Rectal smooth muscle tissue (tissue), 1 donor: ENCODE measurements at regions not wholly inside any gene's neighbourhood (a gene's known extent, or its start where the extent isn't known, plus 50 kb on each side); places are given as distances from the start of the nearest gene placed in this dataset.

Source experiments
- H3K27ac ChIP-seq: one replicate; pipeline ENCODE4 v1.7.0; 2013; ENCODE audit warnings: low read depth, low read length, inconsistent platforms
- H3K27me3 ChIP-seq: one replicate; pipeline ENCODE4 v1.7.0; 2013; ENCODE audit warnings: low read length; ENCODE audit not compliant: control insufficient read depth, insufficient read depth
- H3K36me3 ChIP-seq: one replicate; pipeline ENCODE4 v1.7.0; 2013; ENCODE audit warnings: low read length; ENCODE audit not compliant: control insufficient read depth, insufficient read depth
- H3K4me1 ChIP-seq: one replicate; pipeline ENCODE4 v1.7.0; 2013; ENCODE audit warnings: low read length; ENCODE audit not compliant: control insufficient read depth, insufficient read depth
- H3K4me3 ChIP-seq: one replicate; pipeline ENCODE4 v1.7.0; 2013; ENCODE audit warnings: low read length
- H3K9ac ChIP-seq: one replicate; pipeline ENCODE4 v1.7.0; 2013; ENCODE audit warnings: low read length

- H3K9ac ChIP-seq = no peak overlapping the region
- no peaks in the 10 kb centered on the region for H3K27me3 ChIP-seq
- H3K4me1 ChIP-seq = no peaks in the 10 kb centered on the region
- no peaks in the 10 kb centered on the region for H3K36me3 ChIP-seq
- H3K27ac ChIP-seq = no peak overlapping the region
- no peak overlapping the region for H3K4me3 ChIP-seq
Observed at GRCh38 chr16:65445313-65446260, 323.7 kb upstream of the CDH11 start.

GRCh38 chr16:65441501-65441900 lies 319.6 kb upstream of the CDH11 start:
- Histone ChIP-seq H3K27me3 (no peaks in the 10 kb centered on the region), H3K36me3 (no peaks in the 10 kb centered on the region), H3K9ac (no peak overlapping the region), H3K4me3 (no peak overlapping the region), H3K27ac (no peak overlapping the region), H3K4me1 (no peaks in the 10 kb centered on the region)

- H3K9ac ChIP-seq = no peak overlapping the region
Observed at GRCh38 chr16:65429504-65430181, 307.8 kb upstream of the CDH11 start.

GRCh38 chr16:65426484-65426883 lies 304.6 kb upstream of the CDH11 start:
- no peaks in the 10 kb centered on the region for H3K27me3 ChIP-seq
- no peak overlapping the region for H3K27ac ChIP-seq
- H3K9ac ChIP-seq = no peak overlapping the region

More at GRCh38 chr16:65429504-65430181, 307.8 kb upstream of the CDH11 start:
- H3K4me3 ChIP-seq = no peak overlapping the region
- no peaks in the 10 kb centered on the region for H3K4me1 ChIP-seq
- H3K27me3 ChIP-seq = no peaks in the 10 kb centered on the region
- H3K36me3 ChIP-seq = no peaks in the 10 kb centered on the region
- H3K27ac ChIP-seq = no peak overlapping the region

GRCh38 chr16:65422934-65423333 lies 301.1 kb upstream of the CDH11 start:
- H3K36me3 ChIP-seq = no peaks in the 10 kb centered on the region
- no peak overlapping the region for H3K9ac ChIP-seq
- no peaks in the 10 kb centered on the region for H3K4me1 ChIP-seq
- H3K27ac ChIP-seq = no peak overlapping the region
- no peak overlapping the region for H3K4me3 ChIP-seq
- no peaks in the 10 kb centered on the region for H3K27me3 ChIP-seq

More at GRCh38 chr16:65426484-65426883, 304.6 kb upstream of the CDH11 start:
- Histone ChIP-seq H3K4me1 (no peaks in the 10 kb centered on the region), H3K4me3 (no peak overlapping the region), H3K36me3 (no peaks in the 10 kb centered on the region)

- H3K4me1 ChIP-seq = no peaks in the 10 kb centered on the region
- no peak overlapping the region for H3K4me3 ChIP-seq
- no peaks in the 10 kb centered on the region for H3K27me3 ChIP-seq
- no peak overlapping the region for H3K9ac ChIP-seq
- no peaks in the 10 kb centered on the region for H3K36me3 ChIP-seq
- H3K27ac ChIP-seq = no peak overlapping the region
Observed at GRCh38 chr16:65421596-65421995, 299.7 kb upstream of the CDH11 start.

- Histone ChIP-seq H3K36me3 (no peaks in the 10 kb centered on the region), H3K4me1 (no peaks in the 10 kb centered on the region), H3K27ac (no peak overlapping the region), H3K9ac (no peak overlapping the region), H3K4me3 (no peak overlapping the region), H3K27me3 (no peaks in the 10 kb centered on the region)
Observed at GRCh38 chr16:65418435-65418834, 296.6 kb upstream of the CDH11 start.

- Histone ChIP-seq H3K27ac (no peak overlapping the region), H3K9ac (no peak overlapping the region), H3K36me3 (no peaks in the 10 kb centered on the region), H3K4me1 (no peaks in the 10 kb centered on the region), H3K27me3 (no peaks in the 10 kb centered on the region), H3K4me3 (no peak overlapping the region)
Observed at GRCh38 chr16:65415460-65415859, 293.6 kb upstream of the CDH11 start.

- H3K9ac ChIP-seq = no peak overlapping the region
- no peaks in the 10 kb centered on the region for H3K27me3 ChIP-seq
- no peaks in the 10 kb centered on the region for H3K4me1 ChIP-seq
- no peak overlapping the region for H3K4me3 ChIP-seq
- no peak overlapping the region for H3K27ac ChIP-seq
- H3K36me3 ChIP-seq = no peaks in the 10 kb centered on the region
Observed at GRCh38 chr16:65414284-65414984, 292.6 kb upstream of the CDH11 start.

- H3K9ac ChIP-seq = no peak overlapping the region
- H3K4me1 ChIP-seq = no peaks in the 10 kb centered on the region
- no peak overlapping the region for H3K27ac ChIP-seq
- H3K4me3 ChIP-seq = no peak overlapping the region
- no peaks in the 10 kb centered on the region for H3K27me3 ChIP-seq
- no peaks in the 10 kb centered on the region for H3K36me3 ChIP-seq
Observed at GRCh38 chr16:65413861-65414260, 292.0 kb upstream of the CDH11 start.

- Histone ChIP-seq H3K27ac (no peak overlapping the region), H3K36me3 (no peaks in the 10 kb centered on the region), H3K27me3 (no peaks in the 10 kb centered on the region)
Observed at GRCh38 chr16:65410801-65411200, 288.9 kb upstream of the CDH11 start.

GRCh38 chr16:65409510-65409909 lies 287.6 kb upstream of the CDH11 start:
- H3K27ac ChIP-seq = no peak overlapping the region
- H3K4me1 ChIP-seq = no peaks in the 10 kb centered on the region
- H3K9ac ChIP-seq = no peak overlapping the region
- no peak overlapping the region for H3K4me3 ChIP-seq
- H3K36me3 ChIP-seq = no peaks in the 10 kb centered on the region
- H3K27me3 ChIP-seq = no peaks in the 10 kb centered on the region

More at GRCh38 chr16:65410801-65411200, 288.9 kb upstream of the CDH11 start:
- Histone ChIP-seq H3K9ac (no peak overlapping the region), H3K4me1 (no peaks in the 10 kb centered on the region), H3K4me3 (no peak overlapping the region)
